GM19438 (cell line): ENCODE measurements at regions not wholly inside any gene's neighbourhood (a gene's known extent, or its start where the extent isn't known, plus 50 kb on each side); places are given as distances from the start of the nearest gene placed in this dataset.
"Not testable (repeated sequence)": the region's sequence is repeated elsewhere in the genome, so short reads cannot be mapped to it uniquely, and the experiment has no call there.

Experiments used
- ATAC-seq: cut with Tn5 transposase; IDR thresholded peaks from one replicate; pipeline ENCODE4 v1.9.1; 2021; ENCODE audit warnings: low read depth; ENCODE audit not compliant: unreplicated experiment

- ATAC-seq: no peak
Observed at GRCh38 chr1:170789063-170789462, 125.1 kb downstream of the PRRX1 start.

GRCh38 chr1:170790175-170790574 lies 126.2 kb downstream of the PRRX1 start:
- no peak for ATAC-seq

DNA sequence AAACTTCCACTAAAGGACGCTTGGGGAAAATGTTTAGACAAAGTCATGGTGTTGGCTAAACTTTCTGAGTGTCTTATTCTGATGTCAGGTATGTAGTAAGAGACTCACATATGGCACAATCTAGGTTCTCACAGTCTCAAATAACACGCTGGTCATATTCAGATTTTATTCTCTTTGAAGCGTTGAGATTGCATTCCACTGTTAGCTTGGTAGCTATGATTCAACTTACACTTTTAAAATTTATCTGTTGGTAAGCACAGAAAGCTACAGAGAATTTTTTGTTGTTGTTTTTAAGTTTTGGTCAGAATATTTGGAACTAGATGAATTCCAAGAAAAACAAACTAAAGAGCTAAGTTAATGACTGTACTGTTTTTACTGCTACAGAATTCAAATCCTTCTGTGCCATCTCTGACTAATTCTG lies 126.7 kb downstream of the PRRX1 start:
- no peak for ATAC-seq

DNA sequence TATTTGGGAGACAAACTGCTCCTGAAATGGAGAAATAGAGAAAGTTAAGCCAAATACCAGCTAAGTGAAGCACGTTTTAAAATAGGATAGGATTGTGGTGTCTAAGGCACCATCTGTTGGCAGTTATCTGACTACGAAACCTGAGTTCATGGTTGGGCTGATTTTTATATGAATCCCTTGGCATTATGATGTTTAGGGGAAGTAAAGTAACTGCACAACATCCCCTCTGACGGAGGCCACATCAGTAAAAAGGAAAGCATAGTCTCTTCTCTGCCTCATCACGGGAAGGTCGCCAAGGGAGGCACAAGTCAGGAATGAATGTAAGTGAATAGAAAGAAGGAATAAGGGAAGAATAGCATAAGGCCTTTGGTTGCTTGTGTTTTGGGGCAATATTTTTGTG lies 128.0 kb downstream of the PRRX1 start:
- no peak for ATAC-seq

DNA sequence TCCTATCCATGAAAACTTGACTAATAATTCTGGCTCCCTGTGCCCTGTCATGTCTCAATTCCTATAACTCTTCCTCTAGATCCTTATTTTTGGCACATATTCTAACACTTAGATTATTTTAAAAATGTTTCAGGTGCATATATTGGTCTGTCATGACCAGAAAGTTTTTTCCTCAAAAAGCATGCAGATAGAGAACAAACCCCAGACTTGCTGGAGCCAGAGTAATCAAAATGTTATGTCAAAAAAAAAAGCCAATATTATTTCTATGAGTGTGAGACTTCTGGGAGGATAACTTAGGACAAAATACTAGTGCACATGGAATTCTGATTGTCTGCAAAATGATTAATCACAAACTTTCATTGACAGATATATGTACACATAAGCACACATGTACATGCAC lies 135.1 kb upstream of the MROH9 start:
- ATAC-seq: no peak

DNA sequence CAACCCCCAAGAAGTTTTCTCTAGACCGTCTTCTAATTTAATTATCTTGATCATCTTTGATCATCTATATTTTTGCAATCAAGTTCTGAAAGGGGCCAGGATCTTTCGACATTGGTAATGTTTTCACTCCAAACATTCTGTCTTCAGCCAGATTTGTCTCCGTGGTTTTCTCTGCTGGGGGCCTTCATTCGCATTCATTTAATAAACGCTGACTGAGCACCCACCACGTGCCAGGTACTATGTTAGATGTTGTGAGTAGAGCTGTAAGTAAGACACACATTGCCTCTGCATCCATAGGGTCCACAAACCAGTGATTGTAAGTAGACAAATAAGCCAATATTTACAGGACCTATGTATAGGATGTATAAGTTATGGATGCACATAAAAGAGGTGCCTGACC lies 134.5 kb upstream of the MROH9 start:
- ATAC-seq: no peak

DNA sequence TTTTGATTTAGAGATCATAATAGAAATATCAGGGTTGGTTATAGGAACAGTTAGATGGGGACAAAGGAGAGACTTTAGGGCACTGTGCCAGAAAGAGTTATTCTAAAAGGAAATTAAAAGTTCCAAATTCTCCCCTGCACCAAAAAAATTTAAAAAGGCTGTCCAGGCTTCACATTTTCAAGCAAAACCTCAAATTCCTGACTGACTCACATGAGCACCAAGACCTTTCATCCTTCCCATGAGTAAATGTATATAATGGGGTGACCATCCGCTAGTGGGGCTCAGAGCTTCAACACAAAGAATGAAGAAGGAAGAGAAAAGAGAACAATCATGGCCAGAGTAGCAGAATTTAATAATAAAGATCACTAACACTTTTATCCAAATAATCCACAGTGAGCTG lies 131.6 kb upstream of the MROH9 start:
- ATAC-seq: no peak

DNA sequence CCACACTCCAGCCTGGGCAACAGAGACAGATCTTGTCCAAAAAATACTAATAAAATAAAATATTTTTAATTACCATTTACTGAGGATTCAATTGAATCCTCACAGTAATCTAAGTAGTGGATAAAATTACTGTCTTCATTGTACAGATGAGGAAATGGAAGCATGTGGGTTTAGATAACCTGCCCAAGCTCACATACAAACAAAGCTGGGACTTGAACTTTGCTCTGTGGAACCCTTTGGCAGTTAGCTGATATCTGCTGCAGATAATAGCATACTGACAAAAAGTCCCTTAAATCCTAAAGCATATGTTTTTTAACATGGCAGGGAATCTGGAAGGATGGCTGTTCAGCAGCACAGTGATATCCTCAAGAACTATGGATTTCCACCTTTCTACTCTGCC lies 130.9 kb upstream of the MROH9 start:
- no peak for ATAC-seq

DNA sequence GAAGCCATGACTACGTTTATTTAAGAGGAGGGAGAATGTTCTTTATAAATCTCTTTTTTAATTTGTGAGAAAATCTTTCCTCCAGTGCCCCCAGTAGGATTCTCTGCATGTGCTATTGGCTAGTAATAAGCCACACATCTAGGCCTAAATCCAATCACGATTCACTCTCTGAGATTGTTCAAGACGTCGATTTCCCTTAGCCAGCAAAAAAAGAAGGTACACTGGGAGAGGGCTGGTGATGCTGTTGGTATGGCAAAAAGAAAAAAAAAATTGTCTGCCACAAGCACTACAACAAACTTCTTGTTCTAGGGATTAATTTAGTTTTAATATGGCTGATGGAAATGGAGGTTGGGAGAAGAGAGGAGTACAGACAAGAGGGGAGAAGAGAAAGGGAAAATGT lies 130.5 kb upstream of the MROH9 start:
- no peak for ATAC-seq

GRCh38 chr1:170806961-170807360 lies 128.4 kb upstream of the MROH9 start:
- ATAC-seq: no peak

GRCh38 chr1:170807432-170807831 lies 127.9 kb upstream of the MROH9 start:
- ATAC-seq: no peak

DNA sequence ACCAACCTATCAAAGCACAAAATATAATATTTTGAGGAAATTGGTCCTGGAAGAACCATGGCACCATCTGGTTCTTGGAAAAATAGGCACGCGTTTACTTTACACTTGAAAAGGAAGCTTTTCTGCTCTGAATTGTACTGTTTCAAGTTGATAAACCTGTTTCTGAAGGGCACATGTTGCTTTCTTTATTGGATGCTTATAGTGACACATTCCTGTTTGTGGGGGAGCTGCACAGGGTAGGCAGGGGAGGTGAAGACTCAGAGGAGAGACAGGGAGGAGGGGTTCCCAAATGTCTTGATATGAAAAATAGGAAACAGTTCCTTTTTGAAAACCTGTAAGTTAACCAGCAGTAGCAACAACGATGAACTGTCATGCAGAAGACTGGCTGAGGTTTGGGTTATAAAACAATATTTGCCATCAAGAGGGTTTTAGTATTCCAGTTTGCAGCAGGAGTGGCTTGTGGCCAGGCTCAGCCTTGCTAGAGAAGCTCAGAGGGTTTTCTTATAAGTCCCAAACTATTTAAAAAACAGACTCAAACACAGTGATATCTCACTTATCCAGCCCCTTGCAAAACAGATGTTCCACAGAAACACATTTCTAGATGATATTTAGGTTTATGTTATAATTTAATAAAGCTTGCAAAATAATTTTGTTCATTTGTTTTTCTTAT lies 127.0 kb upstream of the MROH9 start:
- no peak for ATAC-seq

GRCh38 chr1:170811013-170811412 lies 124.3 kb upstream of the MROH9 start:
- ATAC-seq: not testable (repeated sequence)

GRCh38 chr1:170819781-170820180 lies 115.6 kb upstream of the MROH9 start:
- ATAC-seq: no peak

- ATAC-seq: no peak
Observed at GRCh38 chr1:170823120-170823519, 112.2 kb upstream of the MROH9 start.

- no peak for ATAC-seq
Observed at GRCh38 chr1:170831276-170831675, 104.1 kb upstream of the MROH9 start.

DNA sequence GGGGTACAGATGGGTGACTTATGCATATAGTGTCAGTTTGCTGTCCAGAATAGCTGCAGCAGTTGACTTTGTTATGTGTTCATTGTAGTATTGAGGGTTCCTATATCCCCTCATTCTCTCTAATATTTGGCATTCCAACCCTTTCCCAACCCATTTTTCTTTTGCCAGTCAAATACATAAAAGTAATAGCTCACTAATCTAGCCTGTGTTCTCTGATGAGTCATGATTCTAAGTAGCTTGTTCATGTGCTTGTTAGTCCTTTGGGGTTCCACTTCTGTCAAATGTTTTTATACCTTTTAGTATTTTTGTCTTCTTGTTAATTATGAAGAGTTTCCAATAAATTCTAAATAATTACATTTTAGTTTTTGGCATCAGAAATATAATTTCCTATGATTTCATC lies 99.2 kb upstream of the MROH9 start:
- no peak for ATAC-seq

- no peak for ATAC-seq
Observed at GRCh38 chr1:170840371-170840770, 95.0 kb upstream of the MROH9 start.

- ATAC-seq: no peak
Observed at GRCh38 chr1:170853302-170853701, 82.0 kb upstream of the MROH9 start.

- no peak for ATAC-seq
Observed at GRCh38 chr1:170853867-170854266, 81.5 kb upstream of the MROH9 start.

- ATAC-seq: no peak
Observed at GRCh38 chr1:170854677-170855076, 80.7 kb upstream of the MROH9 start.

DNA sequence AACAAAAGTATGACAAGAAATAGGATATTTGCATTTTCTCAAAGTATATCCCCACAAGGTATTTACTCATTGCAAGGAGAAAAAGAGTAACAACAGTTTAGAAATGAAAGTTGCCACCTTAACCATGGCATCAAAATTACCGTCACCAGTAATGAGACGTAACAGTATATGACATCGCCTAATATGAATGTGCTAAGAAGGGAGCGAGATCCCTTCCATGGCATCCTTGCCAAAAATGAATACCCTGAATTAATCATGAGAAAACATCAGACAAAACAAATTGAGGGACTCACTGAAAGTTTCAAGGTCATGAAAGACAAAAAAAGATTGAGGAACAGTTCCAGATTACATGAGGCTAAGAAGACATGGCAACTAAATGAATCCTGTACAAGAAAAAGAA lies 78.9 kb upstream of the MROH9 start:
- ATAC-seq: no peak

- ATAC-seq: no peak
Observed at GRCh38 chr1:170857955-170858354, 77.4 kb upstream of the MROH9 start.
